GM23338 (cell line): ENCODE measurements at regions not wholly inside any gene's neighbourhood (a gene's known extent, or its start where the extent isn't known, plus 50 kb on each side); places are given as distances from the start of the nearest gene placed in this dataset.

Source experiments
- CREB1 ChIP-seq: fragments of 250-450 bp; sonication (Bioruptor Pico); IDR thresholded peaks from 2 replicates; pipeline ENCODE4 v1.5.0; 2020; ENCODE audit warnings: low read depth, mild to moderate bottlenecking, moderate library complexity
- EZH2 ChIP-seq: fragments of 200-600 bp; sonication (generic); IDR thresholded peaks from one replicate; pipeline ENCODE4 v1.8.0; 2017; ENCODE audit warnings: antibody characterized with exemption, mild to moderate bottlenecking, low read depth; ENCODE audit not compliant: unreplicated experiment
- EZH2phosphoT487 ChIP-seq: fragments of 200-600 bp; sonication (generic); IDR thresholded peaks from one replicate; pipeline ENCODE4 v1.8.1; 2018; ENCODE audit warnings: antibody characterized with exemption; ENCODE audit not compliant: unreplicated experiment
- POLR2AphosphoS5 ChIP-seq: IDR thresholded peaks from 2 replicates; pipeline ENCODE4 v1.6.1; 2016; ENCODE audit warnings: antibody characterized with exemption, low read depth
- ZNF331 ChIP-seq: fragments of 250-450 bp; sonication (Bioruptor Pico); IDR thresholded peaks from 2 replicates; pipeline ENCODE4 v1.5.0; 2020; ENCODE audit warnings: low read depth, mild to moderate bottlenecking, moderate library complexity
- TF ChIP-seq, protein P1 (sequence below), 2 experiments: fragments of 200-600 bp in 1 of 2; sonication (generic) in 1 of 2; conservative IDR thresholded peaks; 2 replicates each; pipeline versions ENCODE4 v1.5.1 to v1.6.1; 2016 to 2017; ENCODE audit warnings: antibody characterized with exemption in 2 of 2, low read depth in 2 of 2, mild to moderate bottlenecking in 2 of 2, moderate library complexity in 1 of 2
- TF ChIP-seq, protein P2 (sequence below): IDR thresholded peaks from one replicate; pipeline ENCODE4 v1.6.1; 2018; ENCODE audit warnings: antibody characterized with exemption; ENCODE audit not compliant: unreplicated experiment

DNA sequence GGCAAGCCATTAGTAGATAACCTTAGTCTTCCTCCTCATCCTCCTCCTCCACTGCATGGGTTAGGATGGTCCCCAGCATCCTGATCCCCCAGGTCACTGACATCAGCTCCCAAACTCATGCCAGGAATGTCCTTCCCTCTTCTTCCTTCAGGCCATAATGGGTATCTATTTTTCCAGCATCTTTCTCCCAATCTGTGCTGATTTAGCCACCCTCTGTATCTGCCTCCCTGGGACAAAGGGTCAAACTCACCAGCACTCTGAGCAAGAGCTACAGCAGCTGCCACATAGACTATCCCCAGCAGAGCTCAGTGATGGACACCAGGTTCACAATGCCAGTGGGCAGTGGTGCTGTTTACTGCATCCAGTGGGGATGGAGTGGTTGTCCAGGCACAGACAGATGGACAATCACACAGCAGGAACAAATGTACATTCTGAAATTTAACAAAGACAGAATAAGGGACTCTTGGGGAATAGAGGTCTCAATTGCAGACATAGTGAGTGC lies 115.2 kb upstream of the TOP3B start:
- TF ChIP-seq, protein P1, sequence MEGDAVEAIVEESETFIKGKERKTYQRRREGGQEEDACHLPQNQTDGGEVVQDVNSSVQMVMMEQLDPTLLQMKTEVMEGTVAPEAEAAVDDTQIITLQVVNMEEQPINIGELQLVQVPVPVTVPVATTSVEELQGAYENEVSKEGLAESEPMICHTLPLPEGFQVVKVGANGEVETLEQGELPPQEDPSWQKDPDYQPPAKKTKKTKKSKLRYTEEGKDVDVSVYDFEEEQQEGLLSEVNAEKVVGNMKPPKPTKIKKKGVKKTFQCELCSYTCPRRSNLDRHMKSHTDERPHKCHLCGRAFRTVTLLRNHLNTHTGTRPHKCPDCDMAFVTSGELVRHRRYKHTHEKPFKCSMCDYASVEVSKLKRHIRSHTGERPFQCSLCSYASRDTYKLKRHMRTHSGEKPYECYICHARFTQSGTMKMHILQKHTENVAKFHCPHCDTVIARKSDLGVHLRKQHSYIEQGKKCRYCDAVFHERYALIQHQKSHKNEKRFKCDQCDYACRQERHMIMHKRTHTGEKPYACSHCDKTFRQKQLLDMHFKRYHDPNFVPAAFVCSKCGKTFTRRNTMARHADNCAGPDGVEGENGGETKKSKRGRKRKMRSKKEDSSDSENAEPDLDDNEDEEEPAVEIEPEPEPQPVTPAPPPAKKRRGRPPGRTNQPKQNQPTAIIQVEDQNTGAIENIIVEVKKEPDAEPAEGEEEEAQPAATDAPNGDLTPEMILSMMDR (conservative IDR thresholded peaks at IDR 0.05; ENCODE audit: low read depth in 2 of 2) = no peak
- TF ChIP-seq, protein P2, sequence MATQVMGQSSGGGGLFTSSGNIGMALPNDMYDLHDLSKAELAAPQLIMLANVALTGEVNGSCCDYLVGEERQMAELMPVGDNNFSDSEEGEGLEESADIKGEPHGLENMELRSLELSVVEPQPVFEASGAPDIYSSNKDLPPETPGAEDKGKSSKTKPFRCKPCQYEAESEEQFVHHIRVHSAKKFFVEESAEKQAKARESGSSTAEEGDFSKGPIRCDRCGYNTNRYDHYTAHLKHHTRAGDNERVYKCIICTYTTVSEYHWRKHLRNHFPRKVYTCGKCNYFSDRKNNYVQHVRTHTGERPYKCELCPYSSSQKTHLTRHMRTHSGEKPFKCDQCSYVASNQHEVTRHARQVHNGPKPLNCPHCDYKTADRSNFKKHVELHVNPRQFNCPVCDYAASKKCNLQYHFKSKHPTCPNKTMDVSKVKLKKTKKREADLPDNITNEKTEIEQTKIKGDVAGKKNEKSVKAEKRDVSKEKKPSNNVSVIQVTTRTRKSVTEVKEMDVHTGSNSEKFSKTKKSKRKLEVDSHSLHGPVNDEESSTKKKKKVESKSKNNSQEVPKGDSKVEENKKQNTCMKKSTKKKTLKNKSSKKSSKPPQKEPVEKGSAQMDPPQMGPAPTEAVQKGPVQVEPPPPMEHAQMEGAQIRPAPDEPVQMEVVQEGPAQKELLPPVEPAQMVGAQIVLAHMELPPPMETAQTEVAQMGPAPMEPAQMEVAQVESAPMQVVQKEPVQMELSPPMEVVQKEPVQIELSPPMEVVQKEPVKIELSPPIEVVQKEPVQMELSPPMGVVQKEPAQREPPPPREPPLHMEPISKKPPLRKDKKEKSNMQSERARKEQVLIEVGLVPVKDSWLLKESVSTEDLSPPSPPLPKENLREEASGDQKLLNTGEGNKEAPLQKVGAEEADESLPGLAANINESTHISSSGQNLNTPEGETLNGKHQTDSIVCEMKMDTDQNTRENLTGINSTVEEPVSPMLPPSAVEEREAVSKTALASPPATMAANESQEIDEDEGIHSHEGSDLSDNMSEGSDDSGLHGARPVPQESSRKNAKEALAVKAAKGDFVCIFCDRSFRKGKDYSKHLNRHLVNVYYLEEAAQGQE = no peak
- TF ChIP-seq EZH2phosphoT487 (no peak), ZNF331 (CRISPR knock-in tag) (no peak), EZH2 (no peak), CREB1 (CRISPR knock-in tag) (no peak), POLR2AphosphoS5 (no peak)
